GM12864 (cell line): ENCODE measurements at regions not wholly inside any gene's neighbourhood (a gene's known extent, or its start where the extent isn't known, plus 50 kb on each side); places are given as distances from the start of the nearest gene placed in this dataset.

Experiments
- DNase-seq: peaks from one replicate; pipeline ENCODE4 v3.0.0-alpha.2; 2011; ENCODE audit warnings: low read depth
- H3K4me3 ChIP-seq: 2 replicates; pipeline ENCODE4 v1.5.1; 2011; ENCODE audit warnings: mild to moderate bottlenecking, low read depth, low read length, control low read depth
- CTCF ChIP-seq: IDR thresholded peaks from 2 replicates; pipeline ENCODE4 v1.5.1; 2011; ENCODE audit warnings: low read depth, mild to moderate bottlenecking, moderate library complexity, low read length, control low read depth, inconsistent platforms; ENCODE audit errors: missing control alignments

GRCh38 chr15:66848686-66849392 lies 146.8 kb downstream of the SMAD6 start:
- DNase-seq = no peak
- no peak for TF ChIP-seq CTCF
- no peak overlapping the region for H3K4me3 ChIP-seq

- TF ChIP-seq CTCF = no peak
- no peak for DNase-seq
Observed at GRCh38 chr15:66849393-66849745, 147.3 kb downstream of the SMAD6 start.

GRCh38 chr15:66849746-66850077 lies 147.7 kb downstream of the SMAD6 start:
- DNase-seq = no peak
- H3K4me3 ChIP-seq = no peak overlapping the region
- TF ChIP-seq CTCF = no peak

More at GRCh38 chr15:66849393-66849745, 147.3 kb downstream of the SMAD6 start:
- H3K4me3 ChIP-seq = no peak overlapping the region

- TF ChIP-seq CTCF = no peak
- H3K4me3 ChIP-seq = no peak overlapping the region
- no peak for DNase-seq
Observed at GRCh38 chr15:66850078-66850991, 148.3 kb downstream of the SMAD6 start.

GRCh38 chr15:66850996-66851310 lies 148.9 kb downstream of the SMAD6 start:
- no peak for DNase-seq
- no peak for TF ChIP-seq CTCF
- no peak overlapping the region for H3K4me3 ChIP-seq

- H3K4me3 ChIP-seq = no peak overlapping the region
- DNase-seq = no peak
- TF ChIP-seq CTCF = peak; percentile 90
Observed at GRCh38 chr15:66851311-66852063, 149.5 kb downstream of the SMAD6 start.
